Activated effector memory CD4-positive, alpha-beta T cell treated with anti-CD3 and anti-CD28 coated beads, Interleukin-2, amount 50 U/mL, for 16 hours (primary cell): ENCODE measurements at regions not wholly inside any gene's neighbourhood (a gene's known extent, or its start where the extent isn't known, plus 50 kb on each side); places are given as distances from the start of the nearest gene placed in this dataset.
"Not testable (repeated sequence)": the region's sequence is repeated elsewhere in the genome, so short reads cannot be mapped to it uniquely, and the experiment has no call there.

Source experiments
- DNase-seq: peaks from one replicate; pipeline ENCODE4 v3.0.0-alpha.2; 2020

- no peak for DNase-seq
Measured at GRCh38 chr14:21874167-21874566, 200.5 kb upstream of the OR4E1 start.

GRCh38 chr14:21868442-21869046 lies 194.9 kb upstream of the OR4E1 start:
- DNase-seq = peak; percentile 90

GRCh38 chr14:21867541-21867940 lies 193.9 kb upstream of the OR4E1 start:
- no peak for DNase-seq

- DNase-seq = no peak
Measured at GRCh38 chr14:21866479-21866878, 192.9 kb upstream of the OR4E1 start.

GRCh38 chr14:21863289-21863688 lies 189.7 kb upstream of the OR4E1 start:
- no peak for DNase-seq

- no peak for DNase-seq
Measured at GRCh38 chr14:21861153-21861552, 187.5 kb upstream of the OR4E1 start.

- DNase-seq = no peak
Measured at GRCh38 chr14:21860172-21860571, 186.6 kb upstream of the OR4E1 start.

GRCh38 chr14:21852775-21853174 lies 179.2 kb upstream of the OR4E1 start:
- DNase-seq = no peak

GRCh38 chr14:21852061-21852664 lies 178.5 kb upstream of the OR4E1 start:
- DNase-seq = peak; percentile 87

GRCh38 chr14:21846902-21847301 lies 173.3 kb upstream of the OR4E1 start:
- peak; percentile 65 for DNase-seq

- peak; percentile 90 for DNase-seq
Measured at GRCh38 chr14:21846227-21846885, 172.7 kb upstream of the OR4E1 start.

- no peak for DNase-seq
Measured at GRCh38 chr14:21840765-21841164, 167.1 kb upstream of the OR4E1 start.

GRCh38 chr14:21833836-21834235 lies 160.2 kb upstream of the OR4E1 start:
- no peak for DNase-seq

- DNase-seq = no peak
Measured at GRCh38 chr14:21825845-21826244, 152.2 kb upstream of the OR4E1 start.

- DNase-seq = peak; percentile 78
Measured at GRCh38 chr14:21825149-21825743, 151.6 kb upstream of the OR4E1 start.

GRCh38 chr14:21822109-21822508 lies 148.5 kb upstream of the OR4E1 start:
- no peak for DNase-seq

GRCh38 chr14:21820631-21821030 lies 147.0 kb upstream of the OR4E1 start:
- DNase-seq = no peak

- not testable (repeated sequence) for DNase-seq
Measured at GRCh38 chr14:21819891-21820290, 146.3 kb upstream of the OR4E1 start.

GRCh38 chr14:21817010-21817409 lies 143.4 kb upstream of the OR4E1 start:
- not testable (repeated sequence) for DNase-seq

- DNase-seq = no peak
Measured at GRCh38 chr14:21807975-21808374, 134.4 kb upstream of the OR4E1 start.

GRCh38 chr14:21804981-21805380 lies 131.4 kb upstream of the OR4E1 start:
- DNase-seq = no peak

GRCh38 chr14:21802441-21802840 lies 128.8 kb upstream of the OR4E1 start:
- no peak for DNase-seq

- DNase-seq = no peak
Measured at GRCh38 chr14:21796916-21797315, 123.3 kb upstream of the OR4E1 start.

GRCh38 chr14:21795456-21795855 lies 121.8 kb upstream of the OR4E1 start:
- no peak for DNase-seq
